ENCODE measurements at regions not wholly inside any gene's neighbourhood (a gene's known extent, or its start where the extent isn't known, plus 50 kb on each side); places are given as distances from the start of the nearest gene placed in this dataset.

DNA sequence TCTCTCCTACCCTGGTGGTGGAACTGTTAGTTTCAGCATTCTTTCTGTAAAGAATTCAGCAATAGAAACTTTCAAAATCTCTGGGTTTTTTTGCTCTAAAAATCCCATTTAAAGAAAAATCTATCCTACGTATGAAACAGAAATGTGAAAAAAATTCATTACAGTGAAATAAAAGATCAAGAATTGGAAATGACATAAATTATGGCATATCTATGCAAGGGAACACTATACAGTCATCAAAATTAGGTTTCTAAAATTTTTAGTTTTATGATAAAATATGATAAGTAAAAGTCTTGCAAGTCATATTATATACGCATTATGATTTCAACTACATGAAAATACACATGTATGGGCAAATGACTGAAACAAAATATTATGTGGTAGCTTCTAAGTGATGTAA is 342.6 kb downstream of the CETN3 start:
- Histone ChIP-seq H2BK20ac (ENCODE audit: low read depth, low read length) (no peak overlapping the region), H4K20me1 (ENCODE audit: insufficient read depth, low read length) (no peaks in the 10 kb centered on the region), H3K27me3 (ENCODE audit: control insufficient read depth, insufficient read depth, low read length) (no peaks in the 10 kb centered on the region), H3K4me1 (ENCODE audit: control insufficient read depth, insufficient read depth, low read length) (no peaks in the 10 kb centered on the region), H2BK5ac (ENCODE audit: low read depth, low read length, poor library complexity, severe bottlenecking) (no peak overlapping the region), H3K4ac (ENCODE audit: low read depth, low read length) (no peak overlapping the region), H3K27ac (ENCODE audit: insufficient read depth, low read length) (no peak overlapping the region), H2AK9ac (replicated peaks; ENCODE audit: low read depth, low read length, poor library complexity) (no peak overlapping the region), H3K36me3 (ENCODE audit: control insufficient read depth, insufficient read depth, low read length) (no peaks in the 10 kb centered on the region), H2BK15ac (ENCODE audit: low read depth, low read length) (no peak overlapping the region), H2AK5ac (ENCODE audit: low read depth, low read length) (no peak overlapping the region), H4K91ac (ENCODE audit: insufficient read depth, low read depth, low read length) (no peak overlapping the region), H3K79me1 (ENCODE audit: low read depth in 1 of 2, low read length in 2 of 2) (no peaks in the 10 kb centered on the region), H3K14ac (replicated peaks; ENCODE audit: low read depth, low read length) (no peak overlapping the region), H3K18ac (ENCODE audit: low read depth, low read length) (no peak overlapping the region), H3K9me1 (ENCODE audit: insufficient read depth, low read length) (no peaks in the 10 kb centered on the region), H3K4me2 (ENCODE audit: low read depth, low read length) (no peak overlapping the region), H3K9ac (ENCODE audit: low read depth, low read length) (no peak overlapping the region), H2AFZ (replicated peaks; ENCODE audit: low read length, poor library complexity) (no peak overlapping the region), H3K56ac (ENCODE audit: extremely low read depth, insufficient read depth, low read length) (no peak overlapping the region), H3K4me3 (ENCODE audit: insufficient read depth, low read depth, low read length) (no peak overlapping the region), H2BK120ac (ENCODE audit: low read depth, low read length) (no peak overlapping the region), H3K23ac (ENCODE audit: low read depth, low read length) (no peak overlapping the region), H3K9me3 (ENCODE audit: control insufficient read depth, insufficient read depth, low read length) (no peaks in the 10 kb centered on the region), H4K8ac (ENCODE audit: low read depth in 2 of 2, low read length in 2 of 2) (no peak overlapping the region), H4K5ac (ENCODE audit: low read depth, low read length) (no peak overlapping the region)
- CTCF ChIA-PET: no interaction called here
- dilution Hi-C loops (cut with HindIII; ENCODE audit: low sequenced_read_pairs, unreplicated experiment): no loop called here
- in situ Hi-C loops (cut with MboI; ENCODE audit: low sequenced_read_pairs): no loop called here
- BruUV-seq (replicated peaks): no TSS peak
- no CpG with 5 or more reads among the region's 2 CpGs for WGBS, 2 experiments (ENCODE audit: extremely low coverage in 2 of 2, insufficient read length in 1 of 2)
- no peak for ATAC-seq (ENCODE audit: low read depth)
- TF ChIP-seq, protein P1, sequence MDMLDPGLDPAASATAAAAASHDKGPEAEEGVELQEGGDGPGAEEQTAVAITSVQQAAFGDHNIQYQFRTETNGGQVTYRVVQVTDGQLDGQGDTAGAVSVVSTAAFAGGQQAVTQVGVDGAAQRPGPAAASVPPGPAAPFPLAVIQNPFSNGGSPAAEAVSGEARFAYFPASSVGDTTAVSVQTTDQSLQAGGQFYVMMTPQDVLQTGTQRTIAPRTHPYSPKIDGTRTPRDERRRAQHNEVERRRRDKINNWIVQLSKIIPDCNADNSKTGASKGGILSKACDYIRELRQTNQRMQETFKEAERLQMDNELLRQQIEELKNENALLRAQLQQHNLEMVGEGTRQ (IDR thresholded peaks at IDR 0.05; ENCODE audit: low read depth, low read length): no peak
- TF ChIP-seq MAFK (IDR thresholded peaks at IDR 0.05; ENCODE audit: low read depth, low read length) (no peak), RFX5 (IDR thresholded peaks at IDR 0.05; ENCODE audit: low read depth, low read length) (no peak), POLR2A (IDR thresholded peaks at IDR 0.05; ENCODE audit: low read depth, low read length) (no peak), SMC3 (IDR thresholded peaks at IDR 0.05; ENCODE audit: low read depth, low read length) (no peak), RAD21 (IDR thresholded peaks at IDR 0.05; ENCODE audit: low read length) (no peak), MAZ (IDR thresholded peaks at IDR 0.05; ENCODE audit: borderline replicate concordance, low read depth, low read length) (no peak), NFE2L2 (IDR thresholded peaks at IDR 0.05; ENCODE audit: low read depth, low read length) (no peak), FOS (IDR thresholded peaks at IDR 0.05; ENCODE audit: low read depth, low read length) (no peak), RCOR1 (IDR thresholded peaks at IDR 0.05; ENCODE audit: insufficient replicate concordance, low read length) (no peak), CEBPB (IDR thresholded peaks at IDR 0.05; ENCODE audit: low read depth, low read length) (no peak), MXI1 (IDR thresholded peaks at IDR 0.05; ENCODE audit: borderline replicate concordance, low read depth, low read length) (no peak), BHLHE40 (IDR thresholded peaks at IDR 0.05; ENCODE audit: low read depth, low read length) (no peak), CHD1 (IDR thresholded peaks at IDR 0.05; ENCODE audit: low read depth, low read length) (no peak)
- TF ChIP-seq, protein P2, sequence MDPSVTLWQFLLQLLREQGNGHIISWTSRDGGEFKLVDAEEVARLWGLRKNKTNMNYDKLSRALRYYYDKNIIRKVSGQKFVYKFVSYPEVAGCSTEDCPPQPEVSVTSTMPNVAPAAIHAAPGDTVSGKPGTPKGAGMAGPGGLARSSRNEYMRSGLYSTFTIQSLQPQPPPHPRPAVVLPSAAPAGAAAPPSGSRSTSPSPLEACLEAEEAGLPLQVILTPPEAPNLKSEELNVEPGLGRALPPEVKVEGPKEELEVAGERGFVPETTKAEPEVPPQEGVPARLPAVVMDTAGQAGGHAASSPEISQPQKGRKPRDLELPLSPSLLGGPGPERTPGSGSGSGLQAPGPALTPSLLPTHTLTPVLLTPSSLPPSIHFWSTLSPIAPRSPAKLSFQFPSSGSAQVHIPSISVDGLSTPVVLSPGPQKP (IDR thresholded peaks at IDR 0.05; ENCODE audit: borderline replicate concordance, low read depth, low read length): no peak
- TF ChIP-seq, protein P3, sequence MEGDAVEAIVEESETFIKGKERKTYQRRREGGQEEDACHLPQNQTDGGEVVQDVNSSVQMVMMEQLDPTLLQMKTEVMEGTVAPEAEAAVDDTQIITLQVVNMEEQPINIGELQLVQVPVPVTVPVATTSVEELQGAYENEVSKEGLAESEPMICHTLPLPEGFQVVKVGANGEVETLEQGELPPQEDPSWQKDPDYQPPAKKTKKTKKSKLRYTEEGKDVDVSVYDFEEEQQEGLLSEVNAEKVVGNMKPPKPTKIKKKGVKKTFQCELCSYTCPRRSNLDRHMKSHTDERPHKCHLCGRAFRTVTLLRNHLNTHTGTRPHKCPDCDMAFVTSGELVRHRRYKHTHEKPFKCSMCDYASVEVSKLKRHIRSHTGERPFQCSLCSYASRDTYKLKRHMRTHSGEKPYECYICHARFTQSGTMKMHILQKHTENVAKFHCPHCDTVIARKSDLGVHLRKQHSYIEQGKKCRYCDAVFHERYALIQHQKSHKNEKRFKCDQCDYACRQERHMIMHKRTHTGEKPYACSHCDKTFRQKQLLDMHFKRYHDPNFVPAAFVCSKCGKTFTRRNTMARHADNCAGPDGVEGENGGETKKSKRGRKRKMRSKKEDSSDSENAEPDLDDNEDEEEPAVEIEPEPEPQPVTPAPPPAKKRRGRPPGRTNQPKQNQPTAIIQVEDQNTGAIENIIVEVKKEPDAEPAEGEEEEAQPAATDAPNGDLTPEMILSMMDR (conservative IDR thresholded peaks at IDR 0.05; ENCODE audit: low read depth, low read length): no peak
- no peak for DNase-seq
- POLR2A ChIA-PET (ENCODE audit: unreplicated experiment): no interaction called here
- intact Hi-C loops (cut with micrococcal nuclease): no loop called here
